Medulla oblongata (tissue), 1 donor: ENCODE measurements at regions not wholly inside any gene's neighbourhood (a gene's known extent, or its start where the extent isn't known, plus 50 kb on each side); places are given as distances from the start of the nearest gene placed in this dataset.

ENCODE experiments used
- DNase-seq: peaks from one replicate; pipeline ENCODE4 v3.0.0-alpha.2; 2015; ENCODE audit errors: extremely low spot score

DNA sequence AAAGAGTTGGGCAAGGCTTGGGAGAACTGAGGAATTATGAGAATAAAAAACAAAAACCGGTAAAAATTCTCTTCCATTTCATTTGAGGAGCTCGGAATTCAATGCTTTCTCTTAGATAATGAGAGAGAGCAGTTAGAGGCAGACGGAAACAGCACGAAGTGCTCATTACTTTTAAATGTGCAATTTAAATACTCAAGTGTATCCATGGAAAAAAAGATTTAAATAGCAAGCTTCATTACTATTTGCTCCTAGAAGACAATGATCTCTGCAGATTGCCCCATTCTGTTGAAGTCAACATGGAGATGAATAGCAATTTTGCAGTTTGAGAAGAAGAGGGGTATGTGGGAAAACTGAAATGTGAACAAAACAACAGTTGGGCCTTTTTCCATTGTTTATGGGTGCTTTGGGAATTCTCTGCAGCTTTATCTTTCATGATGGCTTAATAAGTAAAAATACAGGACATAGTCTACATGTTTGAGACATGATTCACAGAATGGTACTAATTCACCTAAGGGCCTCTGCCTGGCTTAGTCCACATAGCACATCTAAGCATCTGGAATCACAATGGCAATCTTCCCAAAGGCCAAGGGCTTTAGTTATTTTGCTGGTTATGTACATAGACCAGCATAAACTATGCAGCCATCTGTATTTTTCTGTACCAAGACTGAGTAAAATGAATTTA lies 512.7 kb upstream of the FAT1 start:
- no peak for DNase-seq

DNA sequence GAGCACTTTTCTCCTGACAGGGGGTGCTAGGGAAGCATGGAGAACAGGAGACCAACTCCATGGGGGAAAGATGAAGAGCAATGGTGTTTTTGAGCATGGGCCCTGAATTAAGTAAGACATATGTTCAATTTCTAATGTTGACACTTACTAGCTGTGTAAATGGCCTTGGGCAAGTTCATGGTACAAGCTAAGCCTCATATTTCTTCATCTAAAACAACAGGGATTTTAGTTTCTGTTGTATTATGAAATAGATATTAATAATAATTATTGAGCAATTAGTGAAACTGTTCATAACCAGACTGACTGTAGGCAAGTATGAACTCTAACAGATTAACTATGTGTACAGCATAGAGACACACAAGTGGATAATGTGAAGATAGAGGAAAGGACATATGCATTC lies 515.0 kb upstream of the FAT1 start:
- no peak for DNase-seq

DNA sequence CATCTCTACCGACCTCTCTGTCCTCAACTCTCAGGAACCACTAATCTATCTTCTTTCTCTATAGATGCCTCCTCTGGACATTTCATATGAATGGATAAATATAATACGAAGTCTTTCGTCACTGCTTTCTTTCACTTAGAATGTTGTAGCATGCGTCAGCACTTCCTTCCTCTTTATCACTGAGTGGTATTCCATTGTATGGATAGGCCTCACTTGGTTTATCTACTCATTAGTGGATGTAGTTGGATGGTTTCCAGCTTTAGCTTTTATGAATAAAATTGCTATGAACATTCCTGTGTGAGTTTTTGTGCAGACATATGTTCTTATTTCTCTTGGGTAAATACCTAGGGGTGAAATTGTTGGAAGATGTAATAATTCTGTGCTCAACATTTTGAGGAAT lies 528.2 kb upstream of the FAT1 start:
- DNase-seq: no peak

DNA sequence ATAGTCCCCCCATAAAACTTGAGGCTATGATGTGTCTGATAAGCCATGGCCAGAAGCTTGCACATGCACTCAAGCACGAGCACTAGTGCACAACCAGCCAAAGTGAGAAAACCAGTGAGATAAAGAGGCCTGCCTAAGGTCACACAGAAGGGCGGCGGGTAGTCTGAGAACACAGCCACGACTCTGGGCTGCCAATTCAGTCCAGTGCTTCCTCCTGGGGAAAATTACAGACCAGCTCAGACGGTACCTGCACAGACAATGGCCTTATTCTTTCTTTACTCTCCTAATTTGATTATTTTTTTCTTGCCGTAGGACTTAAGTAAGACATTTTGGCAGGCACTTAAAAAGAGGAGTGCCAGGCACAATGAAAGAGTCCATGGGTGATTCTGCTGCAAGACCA lies 533.2 kb upstream of the FAT1 start:
- no peak for DNase-seq

DNA sequence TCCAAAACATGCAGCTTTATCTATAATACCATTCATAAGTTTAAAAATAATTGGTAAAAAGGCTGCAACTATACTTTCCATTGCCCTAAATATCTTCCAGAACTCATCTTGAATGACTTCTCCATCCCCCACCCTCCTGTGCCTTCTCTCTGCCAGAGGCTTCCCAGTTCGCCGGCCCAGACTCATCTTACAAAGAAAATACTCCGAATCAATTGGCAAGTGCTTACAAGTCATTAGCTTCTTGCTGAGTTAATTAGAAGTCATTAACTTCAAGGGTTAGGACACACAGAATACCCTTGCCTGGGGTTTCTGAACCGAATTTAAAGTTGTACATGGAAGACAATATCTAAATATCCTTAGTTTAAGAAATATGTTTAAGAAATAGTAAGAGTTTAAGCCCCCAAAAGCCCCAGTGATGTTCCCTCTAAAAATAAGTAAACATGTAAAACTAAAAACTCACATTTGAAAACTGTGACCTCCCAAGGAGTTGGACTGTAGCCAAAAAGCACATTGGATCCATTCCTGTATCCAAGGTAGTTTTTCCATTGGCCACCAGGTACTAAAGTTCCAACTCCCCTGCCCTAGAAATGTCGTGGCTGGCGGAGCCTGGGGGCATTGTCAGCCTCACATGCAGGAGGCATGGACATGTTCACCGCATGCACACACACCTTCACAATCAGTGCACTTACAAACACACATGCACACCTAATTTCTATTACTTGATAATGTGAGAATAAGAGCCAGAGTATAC lies 535.2 kb upstream of the FAT1 start:
- DNase-seq: no peak

DNA sequence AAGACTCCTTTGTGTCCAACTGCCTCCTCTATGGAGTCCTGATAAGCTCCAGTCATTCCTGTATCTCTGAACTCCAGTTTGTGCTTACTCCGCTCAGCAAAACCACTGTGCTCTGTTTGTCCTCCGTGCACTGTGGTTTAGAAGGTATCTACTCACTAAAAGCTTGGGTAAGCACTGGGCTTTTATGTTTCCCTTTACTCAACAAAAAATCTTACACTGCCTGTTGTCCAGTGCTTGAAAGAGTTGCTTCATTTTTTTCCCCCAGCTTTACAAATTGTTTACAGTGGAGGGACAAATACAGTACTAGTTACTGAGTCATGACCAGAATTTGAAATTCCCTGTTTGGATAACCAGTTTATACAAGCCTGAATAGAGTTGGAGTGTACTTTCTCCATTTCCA lies 545.3 kb upstream of the FAT1 start:
- no peak for DNase-seq

DNA sequence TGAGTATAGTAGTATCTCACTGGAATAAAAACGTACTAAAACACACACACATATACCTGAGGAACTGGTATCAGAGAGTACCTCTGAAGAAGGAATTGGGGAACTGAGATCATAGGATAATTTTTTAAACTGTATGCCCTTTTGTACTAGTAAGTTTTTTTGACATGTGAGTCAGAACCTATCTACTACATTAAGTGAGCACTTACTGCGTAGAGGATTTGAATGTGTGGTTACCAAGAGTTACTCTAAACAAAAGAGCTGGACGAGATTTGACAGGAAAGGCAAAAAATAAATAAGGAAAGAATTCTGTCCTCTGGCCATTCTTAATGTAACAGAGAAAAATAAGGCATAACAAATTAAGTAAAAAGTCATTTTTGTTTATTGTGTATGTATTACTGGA lies 546.5 kb upstream of the FAT1 start:
- no peak for DNase-seq

DNA sequence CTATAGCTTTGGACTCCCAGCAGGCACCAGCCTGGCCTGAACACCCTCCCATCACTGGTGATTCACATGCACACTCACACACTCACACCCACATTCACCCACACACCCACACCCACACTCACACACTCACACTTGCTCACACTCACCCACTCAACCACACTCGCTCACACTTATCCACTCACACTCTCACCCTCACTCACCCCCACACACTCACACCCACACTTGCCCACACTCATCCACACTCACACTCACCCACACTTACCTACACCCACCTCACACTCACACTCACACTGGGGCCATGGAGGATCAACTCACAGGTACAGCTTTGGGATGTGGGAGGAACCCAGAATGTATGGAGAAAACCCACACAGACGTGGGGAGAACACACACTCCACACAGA lies 548.2 kb upstream of the FAT1 start:
- no peak for DNase-seq

DNA sequence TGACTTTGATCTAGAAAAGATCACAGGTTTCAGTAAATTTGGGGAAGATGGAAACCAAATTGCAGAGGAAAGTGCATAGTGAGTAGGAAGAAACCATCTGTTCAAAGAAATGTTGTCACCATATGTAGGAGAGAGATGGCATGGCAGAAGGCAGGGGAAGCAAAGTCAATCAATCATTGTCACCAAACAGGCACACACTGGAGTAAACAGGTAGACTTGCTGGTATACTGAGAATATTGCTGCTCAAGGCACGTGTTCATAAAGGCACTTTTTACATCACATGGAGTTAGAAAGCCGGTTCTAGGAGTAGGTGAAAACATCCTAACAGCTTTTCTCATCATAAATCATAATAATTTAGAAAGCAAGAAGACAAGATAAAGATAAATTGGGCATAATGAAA lies 550.5 kb upstream of the FAT1 start:
- DNase-seq: no peak

DNA sequence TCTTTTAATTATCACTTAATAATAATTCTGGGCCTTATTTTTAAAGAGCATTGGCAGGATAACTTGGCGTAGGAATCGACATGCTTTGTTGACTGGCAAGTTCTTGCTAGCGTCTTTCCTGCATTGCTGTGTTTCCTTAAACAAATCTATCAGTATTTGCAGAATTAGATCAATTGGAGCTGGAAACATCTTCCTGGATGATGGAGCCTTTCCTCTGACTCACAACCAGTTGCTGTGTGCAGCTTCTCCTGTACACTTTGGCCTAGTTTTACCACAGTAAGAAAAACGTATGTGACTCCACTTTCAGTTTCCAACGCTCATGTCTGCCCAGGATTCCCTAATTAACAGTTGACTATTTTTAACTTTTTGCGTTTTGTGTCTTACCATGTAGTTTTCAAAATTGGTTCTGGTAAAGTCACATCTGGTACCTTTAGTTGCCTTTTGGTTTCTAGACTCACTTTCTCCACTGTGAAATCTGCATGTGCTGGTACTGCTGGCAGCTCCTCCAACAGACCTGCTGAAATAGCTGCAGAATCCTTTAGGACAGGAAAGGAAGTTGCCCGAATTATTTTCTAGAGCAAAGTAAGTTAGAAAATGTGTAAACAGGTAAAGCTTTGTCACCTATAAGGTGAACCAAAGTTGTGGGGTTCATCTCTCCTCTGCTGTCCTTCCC lies 553.2 kb upstream of the FAT1 start:
- DNase-seq: no peak

DNA sequence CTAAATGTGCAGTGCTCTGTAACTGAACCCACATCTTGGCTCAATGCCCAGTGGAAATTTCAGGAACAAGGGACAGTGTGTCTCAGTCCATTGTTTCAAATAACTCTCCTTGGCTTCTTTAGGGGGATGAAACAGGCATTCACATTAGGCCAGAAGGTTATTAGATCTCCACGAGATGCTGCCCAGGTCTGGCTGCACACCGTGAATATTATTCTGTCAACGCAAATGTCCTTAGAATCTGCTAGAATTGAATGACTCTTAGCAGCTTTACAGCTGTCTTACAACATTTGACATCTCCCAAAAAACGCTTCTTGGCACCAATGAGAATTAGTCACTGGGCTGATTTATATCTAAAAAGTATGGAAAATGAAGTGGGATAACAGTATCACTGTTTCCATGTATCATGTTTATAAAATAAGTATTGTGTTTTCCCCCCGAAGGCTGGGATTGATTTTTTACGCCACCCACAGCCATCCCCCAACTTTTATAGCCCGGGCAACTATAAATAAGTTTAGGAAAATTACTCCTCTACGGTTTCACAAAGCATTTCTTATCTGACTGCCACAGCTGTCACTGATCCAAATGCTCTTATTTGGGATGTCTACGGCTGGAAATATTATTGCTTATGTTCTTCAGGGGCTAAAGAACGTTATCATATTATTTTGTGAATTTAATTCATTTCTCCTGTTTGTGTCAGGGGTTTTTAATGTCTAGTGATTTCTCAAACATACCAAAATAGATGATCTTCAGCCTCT lies 559.7 kb upstream of the FAT1 start:
- DNase-seq: peak; percentile 23

DNA sequence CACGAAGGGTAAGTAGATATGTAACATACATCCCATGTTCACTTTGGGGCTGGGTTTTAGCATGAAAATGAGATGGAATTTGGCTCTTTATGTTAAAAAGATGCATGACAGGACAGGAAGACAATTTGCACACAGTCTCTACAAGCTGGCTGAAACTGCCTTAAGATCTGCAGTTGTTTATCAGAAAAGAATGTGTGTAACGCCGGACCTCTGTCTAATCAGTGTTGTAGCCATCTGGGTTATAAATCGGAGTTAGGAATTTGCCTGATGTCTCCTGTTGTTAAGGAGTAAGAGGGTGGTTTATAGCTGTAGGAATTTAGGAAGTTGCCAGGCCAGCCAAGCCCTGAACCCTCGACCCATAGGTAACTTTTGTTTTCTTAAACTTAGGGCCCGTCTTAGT lies 562.9 kb upstream of the FAT1 start:
- DNase-seq: no peak

DNA sequence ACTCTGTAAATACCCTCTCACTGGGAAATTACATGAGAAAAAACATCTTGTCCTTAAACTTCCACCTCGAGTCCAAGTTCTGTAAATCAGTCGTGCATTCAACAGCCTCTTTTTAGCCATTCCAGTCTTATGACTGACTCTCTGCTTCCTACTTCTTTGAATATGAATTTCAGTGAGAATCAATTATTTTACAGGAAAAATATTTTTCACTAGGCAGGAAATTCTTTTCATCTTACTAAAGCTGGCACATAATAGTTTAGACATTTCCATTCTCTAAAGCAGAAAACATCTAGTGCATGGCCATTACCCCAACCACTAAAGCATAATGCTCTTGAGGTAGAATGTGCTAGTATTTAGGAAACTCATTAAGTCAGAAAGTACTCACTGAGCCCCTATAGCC lies 565.7 kb upstream of the FAT1 start:
- no peak for DNase-seq

DNA sequence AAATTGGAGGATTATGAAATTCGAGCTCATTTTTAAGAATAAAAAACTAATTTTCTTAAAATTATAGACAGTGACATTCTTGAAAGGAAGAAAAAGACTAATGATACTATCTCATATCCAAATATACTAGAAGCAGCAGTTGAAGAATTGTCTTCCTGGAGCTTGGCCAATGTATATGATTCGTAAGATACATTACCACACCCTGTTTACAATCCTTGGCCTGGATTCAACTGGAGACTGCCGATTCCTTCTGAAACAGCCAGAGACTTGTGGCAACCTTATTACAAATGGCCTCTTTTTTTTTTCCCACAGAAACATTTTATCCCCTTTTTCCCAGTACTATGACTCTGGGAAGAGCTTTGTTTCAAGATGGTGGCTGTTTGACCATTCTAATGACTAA lies 571.2 kb upstream of the FAT1 start:
- DNase-seq: no peak

DNA sequence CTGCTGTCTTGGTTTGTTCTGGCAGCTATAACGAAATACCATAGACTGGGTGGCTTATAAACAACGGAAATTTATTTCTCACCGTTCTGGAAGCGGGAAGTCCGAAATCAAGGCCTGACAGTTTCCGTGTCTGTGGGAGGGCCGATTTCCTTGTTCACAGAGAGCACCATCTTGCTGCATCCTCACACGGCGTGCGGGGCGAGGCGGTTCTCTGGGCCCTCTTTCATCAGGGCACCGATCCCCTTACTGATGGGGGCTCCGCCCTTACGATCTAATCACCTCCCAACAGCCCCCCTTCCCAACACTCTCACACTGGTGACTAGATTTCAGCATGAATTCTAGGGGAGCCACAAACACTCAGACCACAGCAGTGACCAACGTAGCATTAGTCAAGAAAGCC lies 578.3 kb upstream of the FAT1 start:
- no peak for DNase-seq

DNA sequence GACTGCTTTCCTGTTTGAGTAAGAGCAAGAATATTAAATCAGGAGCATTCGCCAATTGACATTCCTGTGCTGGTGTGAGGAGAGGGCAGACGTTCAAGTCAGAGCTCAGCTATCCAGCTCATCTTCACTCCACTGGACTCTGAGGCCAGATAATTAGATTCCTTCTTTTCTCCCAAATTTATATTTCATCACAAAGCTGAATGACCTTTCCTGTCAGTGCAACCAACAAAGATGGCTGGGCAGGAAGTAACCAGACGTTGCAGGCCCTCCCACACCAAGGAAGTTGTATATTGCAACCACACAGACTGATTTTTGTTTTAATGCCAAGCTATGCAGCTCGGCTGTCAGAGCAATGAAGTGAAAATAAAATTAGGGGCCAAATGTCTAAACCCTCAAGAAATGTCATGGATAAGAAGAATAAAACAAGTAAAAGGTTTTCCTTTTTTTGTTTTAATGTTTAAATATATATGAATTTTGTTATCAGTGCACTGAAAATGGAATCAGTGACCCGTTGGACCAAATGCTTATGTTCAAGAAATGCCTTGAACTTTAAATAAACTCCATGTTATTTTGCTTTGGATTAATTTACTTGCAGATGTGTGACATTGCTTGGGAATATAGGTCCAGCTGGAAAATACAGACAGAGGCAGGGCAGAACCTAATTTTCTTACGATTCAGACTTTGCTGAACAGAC lies 578.9 kb upstream of the FAT1 start:
- no peak for DNase-seq

DNA sequence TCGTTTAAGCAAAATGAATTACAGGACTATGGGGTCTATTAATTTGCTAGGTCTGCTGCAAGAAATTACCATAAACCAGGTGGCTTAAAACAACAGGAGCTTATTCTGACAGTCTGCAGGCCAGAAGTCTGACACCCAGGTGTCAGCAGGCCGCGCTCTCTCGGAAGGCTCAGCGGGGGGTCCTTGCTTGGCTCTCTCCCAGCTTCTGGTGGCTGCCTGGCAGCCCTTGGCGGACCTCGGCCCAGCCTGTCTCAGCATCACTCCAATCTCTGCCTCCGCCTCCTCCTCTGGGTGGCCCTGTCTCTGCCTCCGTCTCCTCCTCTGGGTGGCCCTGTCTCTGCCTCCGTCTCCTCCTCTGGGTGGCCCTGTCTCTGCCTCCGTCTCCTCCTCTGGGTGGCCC lies 580.5 kb upstream of the FAT1 start:
- no peak for DNase-seq

DNA sequence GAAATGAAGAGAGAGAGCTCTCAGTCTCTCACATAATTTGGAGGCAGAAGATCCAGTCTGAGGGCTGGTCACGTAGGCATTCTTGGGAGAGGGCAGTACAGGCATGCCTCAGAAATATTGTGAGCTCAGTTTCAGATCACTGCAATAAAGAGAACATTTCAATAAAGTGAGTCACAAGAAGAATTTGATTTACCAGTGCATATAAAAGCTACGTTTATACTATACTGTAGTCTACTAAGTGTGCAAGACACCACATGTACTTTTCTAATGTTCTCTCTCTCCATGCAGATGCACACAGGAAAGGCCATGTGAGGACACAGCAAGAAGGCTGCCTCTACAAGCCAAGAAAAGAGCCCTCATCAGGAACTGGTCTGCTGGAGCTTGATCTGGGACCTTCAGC lies 583.5 kb upstream of the FAT1 start:
- DNase-seq: no peak

DNA sequence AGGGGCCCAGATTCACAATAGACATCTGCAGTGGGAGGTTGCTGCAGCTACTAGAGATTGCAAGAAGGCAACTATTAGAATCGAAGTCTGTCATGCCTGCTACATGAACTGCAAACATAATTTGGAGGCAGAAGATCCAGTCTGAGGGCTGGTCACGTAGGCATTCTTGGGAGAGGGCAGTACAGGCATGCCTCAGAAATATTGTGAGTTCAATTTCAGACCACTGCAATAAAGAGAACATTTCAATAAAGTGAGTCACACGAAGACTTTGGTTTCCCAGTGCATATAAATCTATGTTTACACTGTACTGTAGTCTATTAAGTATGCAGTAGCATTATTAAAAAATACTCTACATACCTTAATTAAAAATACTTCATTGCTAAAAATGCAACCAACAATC lies 585.8 kb upstream of the FAT1 start:
- DNase-seq: no peak

DNA sequence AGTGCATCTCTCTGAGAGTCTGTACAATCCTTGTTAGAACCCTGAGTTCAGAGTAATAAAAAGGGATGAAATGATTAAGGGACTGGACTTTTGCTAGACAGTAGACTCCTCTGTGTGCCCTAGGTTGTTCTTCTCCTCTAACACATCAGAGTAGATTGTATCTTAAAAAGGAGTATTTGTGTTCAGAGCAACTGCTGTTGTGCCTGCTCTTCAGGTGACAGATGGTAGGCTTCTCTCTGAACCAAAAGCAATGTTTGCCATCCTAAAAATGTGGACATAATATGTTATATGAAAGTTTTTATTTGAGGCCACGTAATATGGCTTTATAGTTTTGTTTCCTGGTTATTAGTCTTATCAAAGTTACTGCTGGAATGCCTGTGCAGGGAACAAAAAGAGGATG lies 588.6 kb upstream of the FAT1 start:
- no peak for DNase-seq

DNA sequence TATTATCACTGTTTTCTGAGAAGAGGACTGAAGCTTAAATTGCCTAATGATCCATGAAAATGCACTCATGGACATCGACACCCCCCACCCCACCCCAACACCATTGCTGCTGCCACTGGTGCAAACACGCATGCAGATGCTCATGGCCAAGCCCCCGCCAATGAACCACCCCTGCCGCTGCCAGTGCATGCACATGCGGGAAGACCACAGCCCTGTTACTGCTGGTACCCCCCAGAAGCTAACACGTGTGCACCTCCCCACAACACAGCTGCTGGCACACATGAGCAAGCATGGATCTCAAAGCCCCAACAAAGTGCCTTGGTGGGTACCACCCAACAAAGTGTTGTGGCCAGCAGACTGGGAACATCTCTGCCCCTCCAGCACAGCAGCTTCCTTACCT lies 594.1 kb upstream of the FAT1 start:
- DNase-seq: no peak

DNA sequence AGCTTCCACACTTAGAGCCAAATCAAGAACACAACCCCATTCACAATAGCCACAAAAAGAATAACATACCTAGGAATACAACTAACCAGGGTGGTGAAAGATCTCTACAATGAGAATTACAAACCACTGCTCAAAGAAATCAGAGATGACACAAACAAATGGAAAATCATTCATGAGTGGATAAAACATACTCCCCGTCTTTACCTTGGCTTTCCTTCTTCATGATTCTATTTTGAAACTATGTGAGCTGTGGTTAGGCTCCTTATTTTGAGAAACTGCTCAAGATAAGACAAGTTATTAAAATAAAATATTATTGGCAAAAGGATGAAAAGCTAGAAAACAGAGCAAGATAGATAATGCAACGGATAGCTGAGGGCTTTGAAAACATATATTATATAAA lies 598.1 kb upstream of the FAT1 start:
- no peak for DNase-seq
